Dermis blood vessel endothelial cell (primary cell): ENCODE measurements at regions not wholly inside any gene's neighbourhood (a gene's known extent, or its start where the extent isn't known, plus 50 kb on each side); places are given as distances from the start of the nearest gene placed in this dataset.
"Not testable (repeated sequence)": the region's sequence is repeated elsewhere in the genome, so short reads cannot be mapped to it uniquely, and the experiment has no call there.

Experiments used
- DNase-seq: peaks from one replicate; pipeline ENCODE4 v3.0.0; 2010

GRCh38 chr11:37372667-37373066 is 774.6 kb upstream of the RAG2 start:
- DNase-seq = no peak

GRCh38 chr11:37371346-37371970 is 773.4 kb upstream of the RAG2 start:
- no peak for DNase-seq

GRCh38 chr11:37370817-37371216 is 772.8 kb upstream of the RAG2 start:
- no peak for DNase-seq

GRCh38 chr11:37364246-37364839 is 766.3 kb upstream of the RAG2 start:
- DNase-seq = no peak

GRCh38 chr11:37353192-37353591 is 755.2 kb upstream of the RAG2 start:
- no peak for DNase-seq

GRCh38 chr11:37352485-37352884 is 754.4 kb upstream of the RAG2 start:
- no peak for DNase-seq

GRCh38 chr11:37343290-37343689 is 745.3 kb upstream of the RAG2 start:
- no peak for DNase-seq

- no peak for DNase-seq
Observed at GRCh38 chr11:37336401-37336800, 738.4 kb upstream of the RAG2 start.

GRCh38 chr11:37333345-37333744 is 735.3 kb upstream of the RAG2 start:
- no peak for DNase-seq

GRCh38 chr11:37323843-37324242 is 725.8 kb upstream of the RAG2 start:
- no peak for DNase-seq

GRCh38 chr11:37322333-37323194 is 724.5 kb upstream of the RAG2 start:
- DNase-seq = no peak

- no peak for DNase-seq
Observed at GRCh38 chr11:37320921-37321320, 722.9 kb upstream of the RAG2 start.

- DNase-seq = no peak
Observed at GRCh38 chr11:37317803-37318202, 719.8 kb upstream of the RAG2 start.

- no peak for DNase-seq
Observed at GRCh38 chr11:37313266-37313665, 715.2 kb upstream of the RAG2 start.

GRCh38 chr11:37306563-37306962 is 708.5 kb upstream of the RAG2 start:
- DNase-seq = no peak

- DNase-seq = not testable (repeated sequence)
Observed at GRCh38 chr11:37301405-37301804, 703.4 kb upstream of the RAG2 start.

GRCh38 chr11:37298173-37298572 is 700.1 kb upstream of the RAG2 start:
- no peak for DNase-seq

- no peak for DNase-seq
Observed at GRCh38 chr11:37286890-37287289, 688.9 kb upstream of the RAG2 start.

GRCh38 chr11:37282367-37282766 is 684.3 kb upstream of the RAG2 start:
- no peak for DNase-seq

GRCh38 chr11:37280200-37280599 is 682.2 kb upstream of the RAG2 start:
- no peak for DNase-seq

GRCh38 chr11:37277896-37278465 is 679.9 kb upstream of the RAG2 start:
- no peak for DNase-seq

- no peak for DNase-seq
Observed at GRCh38 chr11:37264783-37265182, 666.7 kb upstream of the RAG2 start.

GRCh38 chr11:37264060-37264459 is 666.0 kb upstream of the RAG2 start:
- no peak for DNase-seq

GRCh38 chr11:37263467-37263866 is 665.4 kb upstream of the RAG2 start:
- DNase-seq = not testable (repeated sequence)
